ENCODE measurements at regions not wholly inside any gene's neighbourhood (a gene's known extent, or its start where the extent isn't known, plus 50 kb on each side); places are given as distances from the start of the nearest gene placed in this dataset.

- TF ChIP-seq CTCF (IDR thresholded peaks at IDR 0.05) (no peak), POLR2AphosphoS5 (IDR thresholded peaks at IDR 0.05) (no peak), POLR2A (IDR thresholded peaks at IDR 0.05; ENCODE audit: low read depth) (no peak)
Measured at GRCh38 chr4:178966644-178967043, 1524.4 kb upstream of the AGA start.

All from esophagus muscularis mucosa (tissue), 3 donors.